GM13976 (cell line): ENCODE measurements at regions not wholly inside any gene's neighbourhood (a gene's known extent, or its start where the extent isn't known, plus 50 kb on each side); places are given as distances from the start of the nearest gene placed in this dataset.

Experiments used
- DNase-seq: peaks from one replicate; pipeline ENCODE4 v3.0.0; 2012; ENCODE audit warnings: low spot score
- in situ Hi-C: fragments of 300-500 bp; cut with MboI; formaldehyde crosslinking; loops from one replicate; pipeline ENCODE4 v1.12.0; 2022; ENCODE audit warnings: low sequenced_read_pairs, mixed read lengths, inconsistent platforms; ENCODE audit not compliant: unreplicated experiment
- TF ChIP-seq, protein P1 (sequence below): IDR thresholded peaks from 2 replicates; pipeline ENCODE4 v1.5.1; 2012; ENCODE audit warnings: borderline replicate concordance, mild to moderate bottlenecking; ENCODE audit not compliant: insufficient read depth; ENCODE audit errors: extremely low read depth, missing control alignments, control extremely low read depth

DNA sequence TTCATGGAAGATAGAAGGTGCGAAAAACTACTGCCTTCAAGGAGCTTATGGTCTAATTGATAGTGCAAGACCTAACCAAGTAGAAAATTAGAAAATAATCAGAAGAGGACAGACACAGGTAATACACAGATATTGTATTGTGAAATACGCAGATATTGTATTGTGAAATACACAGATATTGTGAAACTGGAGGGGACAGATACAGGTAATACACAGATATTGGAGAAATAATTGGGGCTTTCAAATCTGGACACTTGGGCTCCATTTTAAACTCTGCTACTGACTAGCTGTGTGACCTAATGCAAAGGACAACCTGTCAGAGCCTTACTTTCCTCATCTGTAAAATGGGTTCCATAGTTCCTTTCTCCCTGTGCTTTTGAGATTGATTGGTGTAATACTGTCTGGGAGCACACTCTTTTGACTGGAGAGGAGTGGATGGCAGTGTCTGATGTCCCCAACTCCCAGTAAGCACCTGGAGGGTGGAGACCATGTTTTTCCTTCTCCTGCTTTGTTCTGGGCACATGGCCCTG lies 272.8 kb downstream of the TLE3 start:
- TF ChIP-seq, protein P1, sequence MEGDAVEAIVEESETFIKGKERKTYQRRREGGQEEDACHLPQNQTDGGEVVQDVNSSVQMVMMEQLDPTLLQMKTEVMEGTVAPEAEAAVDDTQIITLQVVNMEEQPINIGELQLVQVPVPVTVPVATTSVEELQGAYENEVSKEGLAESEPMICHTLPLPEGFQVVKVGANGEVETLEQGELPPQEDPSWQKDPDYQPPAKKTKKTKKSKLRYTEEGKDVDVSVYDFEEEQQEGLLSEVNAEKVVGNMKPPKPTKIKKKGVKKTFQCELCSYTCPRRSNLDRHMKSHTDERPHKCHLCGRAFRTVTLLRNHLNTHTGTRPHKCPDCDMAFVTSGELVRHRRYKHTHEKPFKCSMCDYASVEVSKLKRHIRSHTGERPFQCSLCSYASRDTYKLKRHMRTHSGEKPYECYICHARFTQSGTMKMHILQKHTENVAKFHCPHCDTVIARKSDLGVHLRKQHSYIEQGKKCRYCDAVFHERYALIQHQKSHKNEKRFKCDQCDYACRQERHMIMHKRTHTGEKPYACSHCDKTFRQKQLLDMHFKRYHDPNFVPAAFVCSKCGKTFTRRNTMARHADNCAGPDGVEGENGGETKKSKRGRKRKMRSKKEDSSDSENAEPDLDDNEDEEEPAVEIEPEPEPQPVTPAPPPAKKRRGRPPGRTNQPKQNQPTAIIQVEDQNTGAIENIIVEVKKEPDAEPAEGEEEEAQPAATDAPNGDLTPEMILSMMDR: no peak
- DNase-seq: no peak
- in situ Hi-C loops: no loop called here

DNA sequence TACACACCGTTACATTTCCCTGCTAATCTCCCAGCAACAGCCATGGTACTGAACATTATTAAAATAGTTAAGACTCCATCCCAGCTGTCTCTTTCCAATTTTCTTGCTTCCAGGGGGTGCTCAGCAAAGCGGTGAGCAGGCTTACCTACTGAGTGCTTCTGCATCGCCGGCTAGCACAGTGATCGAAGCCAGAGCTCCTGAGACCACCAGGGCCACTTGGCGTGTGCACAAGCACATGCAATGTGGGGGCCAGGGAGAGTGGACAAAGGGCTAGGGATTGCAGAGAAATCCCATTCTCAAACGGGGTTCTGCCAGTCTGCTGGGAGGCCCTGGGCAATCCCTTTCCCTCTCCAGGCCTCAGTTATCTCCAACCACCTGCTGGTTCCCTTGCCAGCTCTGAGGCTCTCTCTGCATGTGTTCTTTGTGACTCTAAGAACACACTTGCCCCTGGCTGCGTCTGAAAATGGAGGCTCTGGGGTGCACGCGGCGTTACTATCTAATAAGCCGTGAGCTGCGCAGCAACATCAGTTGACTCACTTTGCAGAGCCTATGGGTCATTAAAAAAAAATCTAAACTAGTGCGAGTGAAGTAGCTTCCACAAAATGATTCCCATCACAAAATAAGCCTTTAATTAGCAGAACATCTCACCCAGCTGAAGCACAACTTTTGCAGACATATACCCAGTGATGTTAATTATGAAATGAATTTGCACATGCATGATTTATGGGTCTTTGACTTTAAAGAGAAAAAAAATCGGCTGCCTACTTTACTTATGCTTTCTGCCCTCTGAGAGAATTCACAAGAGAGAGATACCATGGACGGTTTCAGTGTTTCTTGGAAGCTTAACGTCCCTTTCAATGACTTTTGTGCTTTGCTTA lies 271.5 kb downstream of the TLE3 start:
- DNase-seq: no peak
- TF ChIP-seq, protein P1: no peak
- in situ Hi-C loops: no loop called here

DNA sequence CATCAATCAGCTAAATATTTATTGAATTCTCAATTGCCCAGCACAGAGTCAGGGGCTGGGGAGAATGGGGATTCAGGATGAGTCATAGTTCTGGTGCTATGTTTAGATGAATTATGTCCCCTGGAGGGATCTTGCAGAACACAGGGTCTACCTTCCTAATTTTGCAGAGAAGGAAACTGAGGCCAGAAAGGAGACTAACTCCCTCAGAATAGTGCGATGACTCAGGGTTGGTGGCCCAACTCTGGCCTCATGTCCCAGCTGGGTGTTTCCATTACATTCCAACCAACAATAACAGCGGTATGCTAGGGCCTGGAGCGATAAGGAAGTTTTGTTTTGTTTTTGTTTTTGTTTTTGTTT lies 270.9 kb downstream of the TLE3 start:
- TF ChIP-seq, protein P1: no peak
- DNase-seq: no peak
- in situ Hi-C loops: no loop called here

DNA sequence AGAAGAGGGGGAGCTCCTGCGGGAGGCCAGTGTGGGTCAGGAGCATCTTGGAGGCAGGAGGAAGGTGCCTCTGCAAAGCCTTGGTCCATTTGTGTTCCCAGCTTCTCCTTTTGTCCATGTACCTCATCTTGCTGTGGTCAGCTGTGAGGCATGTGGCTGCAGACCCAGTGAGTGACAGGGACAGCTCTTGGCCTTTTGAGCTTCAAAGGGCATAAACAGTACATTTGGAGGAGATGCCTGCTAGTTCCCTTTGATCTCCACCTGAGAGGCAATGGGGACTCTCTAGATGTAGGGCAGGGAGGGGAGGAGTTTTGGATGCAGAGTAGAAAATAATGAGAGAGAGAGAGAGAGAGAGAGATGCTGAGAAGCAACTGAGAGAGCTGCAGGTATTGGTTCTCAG lies 270.0 kb downstream of the TLE3 start:
- TF ChIP-seq, protein P1: no peak
- in situ Hi-C loops: no loop called here
- no peak for DNase-seq

DNA sequence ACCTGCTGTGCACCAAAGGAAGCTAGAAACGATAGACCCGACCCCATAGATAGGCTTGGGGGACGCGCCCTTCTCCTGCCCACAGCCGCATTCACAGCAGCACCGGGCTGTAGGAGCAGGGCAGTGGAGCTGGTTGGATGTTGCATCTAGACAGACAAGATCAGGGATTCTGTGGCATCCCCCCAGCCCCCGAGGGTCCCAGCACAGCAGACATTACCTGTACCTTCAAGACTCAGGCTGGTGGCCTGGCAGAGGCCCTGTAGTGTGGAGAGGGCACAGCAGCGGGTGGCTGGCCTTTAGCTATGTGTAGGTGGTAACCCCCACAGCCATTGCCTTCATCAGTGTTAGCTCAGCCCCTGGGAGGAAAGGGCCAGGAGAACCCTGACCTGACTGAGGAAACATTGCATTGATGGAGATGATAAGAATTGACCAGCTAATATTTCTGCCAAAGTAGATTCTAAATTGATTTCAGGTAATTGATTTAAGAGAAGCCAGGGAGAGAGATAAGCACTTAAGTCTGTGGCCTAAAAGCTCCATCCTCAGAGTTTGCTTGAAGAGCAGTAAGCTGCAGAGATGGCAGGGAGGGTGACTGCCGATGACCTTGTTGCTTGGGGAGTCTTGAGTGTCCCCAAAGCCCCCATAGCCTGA lies 269.4 kb downstream of the TLE3 start:
- in situ Hi-C loops: no loop called here
- no peak for DNase-seq
- TF ChIP-seq, protein P1: no peak

DNA sequence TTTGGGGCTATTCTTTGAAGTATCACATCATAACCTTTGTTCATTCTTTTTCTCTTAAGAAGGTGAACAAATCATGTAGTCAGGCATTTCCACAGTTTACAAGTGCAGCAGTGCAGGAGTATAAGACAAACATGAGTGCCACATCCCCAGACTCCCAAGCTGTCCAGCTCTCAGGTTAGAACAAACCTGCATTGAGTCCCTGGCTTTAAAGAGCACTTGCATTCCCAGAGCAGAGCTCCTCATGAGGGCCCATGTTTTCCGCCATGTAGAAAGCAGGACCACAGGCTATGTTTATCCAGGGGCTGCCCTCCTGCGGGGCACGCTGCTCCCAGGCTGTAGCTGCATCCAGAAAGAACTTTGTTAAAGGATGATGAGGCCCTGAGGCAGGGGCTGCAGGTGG lies 267.7 kb downstream of the TLE3 start:
- in situ Hi-C loops: no loop called here
- no peak for DNase-seq
- TF ChIP-seq, protein P1: no peak
